OCI-LY3 (cell line): ENCODE measurements at regions not wholly inside any gene's neighbourhood (a gene's known extent, or its start where the extent isn't known, plus 50 kb on each side); places are given as distances from the start of the nearest gene placed in this dataset.

Experiments used
- EZH2phosphoT487 ChIP-seq: fragments of 200-600 bp; shearing (Covaris generic); IDR thresholded peaks from 2 replicates; pipeline ENCODE4 v1.6.1; 2018; ENCODE audit warnings: antibody characterized with exemption, mixed run types, low read depth
- TF ChIP-seq, protein P1 (sequence below): fragments of 200-600, 300-600 bp; sonication (generic); IDR thresholded peaks from 2 replicates; pipeline ENCODE4 v1.5.1; 2014; ENCODE audit warnings: antibody characterized with exemption, low read length, low read depth

DNA sequence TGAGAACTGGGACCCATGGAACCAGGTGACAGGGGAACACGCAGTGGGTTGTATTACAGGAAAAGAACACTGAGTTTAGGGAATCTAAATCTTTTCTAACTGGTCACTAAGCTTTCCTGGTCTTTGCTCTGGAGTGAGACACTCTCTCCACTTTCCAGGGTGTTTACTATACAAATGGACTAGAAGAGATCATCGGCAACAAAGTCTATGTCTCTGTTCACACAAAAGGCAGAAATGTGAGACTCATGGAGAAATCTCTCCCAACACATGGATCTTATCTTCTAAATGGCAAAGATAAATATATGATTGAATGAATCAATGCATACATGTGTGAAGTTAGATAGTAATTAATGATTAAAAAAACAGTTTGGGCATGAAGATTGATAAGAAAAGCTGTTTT lies 101.6 kb upstream of the DPT start:
- TF ChIP-seq, protein P1, sequence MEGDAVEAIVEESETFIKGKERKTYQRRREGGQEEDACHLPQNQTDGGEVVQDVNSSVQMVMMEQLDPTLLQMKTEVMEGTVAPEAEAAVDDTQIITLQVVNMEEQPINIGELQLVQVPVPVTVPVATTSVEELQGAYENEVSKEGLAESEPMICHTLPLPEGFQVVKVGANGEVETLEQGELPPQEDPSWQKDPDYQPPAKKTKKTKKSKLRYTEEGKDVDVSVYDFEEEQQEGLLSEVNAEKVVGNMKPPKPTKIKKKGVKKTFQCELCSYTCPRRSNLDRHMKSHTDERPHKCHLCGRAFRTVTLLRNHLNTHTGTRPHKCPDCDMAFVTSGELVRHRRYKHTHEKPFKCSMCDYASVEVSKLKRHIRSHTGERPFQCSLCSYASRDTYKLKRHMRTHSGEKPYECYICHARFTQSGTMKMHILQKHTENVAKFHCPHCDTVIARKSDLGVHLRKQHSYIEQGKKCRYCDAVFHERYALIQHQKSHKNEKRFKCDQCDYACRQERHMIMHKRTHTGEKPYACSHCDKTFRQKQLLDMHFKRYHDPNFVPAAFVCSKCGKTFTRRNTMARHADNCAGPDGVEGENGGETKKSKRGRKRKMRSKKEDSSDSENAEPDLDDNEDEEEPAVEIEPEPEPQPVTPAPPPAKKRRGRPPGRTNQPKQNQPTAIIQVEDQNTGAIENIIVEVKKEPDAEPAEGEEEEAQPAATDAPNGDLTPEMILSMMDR: no peak
- TF ChIP-seq EZH2phosphoT487: no peak
